C4-2B (cell line): ENCODE measurements at regions not wholly inside any gene's neighbourhood (a gene's known extent, or its start where the extent isn't known, plus 50 kb on each side); places are given as distances from the start of the nearest gene placed in this dataset.

Source experiments
- ZFX ChIP-seq: fragments of 450-650 bp; IDR thresholded peaks from 2 replicates; pipeline ENCODE4 v1.6.1; 2017
- TF ChIP-seq, protein P1 (sequence below): fragments of 450-650 bp; conservative IDR thresholded peaks from 2 replicates; pipeline ENCODE4 v1.5.1; 2017; ENCODE audit warnings: mild to moderate bottlenecking

- TF ChIP-seq, protein P1, sequence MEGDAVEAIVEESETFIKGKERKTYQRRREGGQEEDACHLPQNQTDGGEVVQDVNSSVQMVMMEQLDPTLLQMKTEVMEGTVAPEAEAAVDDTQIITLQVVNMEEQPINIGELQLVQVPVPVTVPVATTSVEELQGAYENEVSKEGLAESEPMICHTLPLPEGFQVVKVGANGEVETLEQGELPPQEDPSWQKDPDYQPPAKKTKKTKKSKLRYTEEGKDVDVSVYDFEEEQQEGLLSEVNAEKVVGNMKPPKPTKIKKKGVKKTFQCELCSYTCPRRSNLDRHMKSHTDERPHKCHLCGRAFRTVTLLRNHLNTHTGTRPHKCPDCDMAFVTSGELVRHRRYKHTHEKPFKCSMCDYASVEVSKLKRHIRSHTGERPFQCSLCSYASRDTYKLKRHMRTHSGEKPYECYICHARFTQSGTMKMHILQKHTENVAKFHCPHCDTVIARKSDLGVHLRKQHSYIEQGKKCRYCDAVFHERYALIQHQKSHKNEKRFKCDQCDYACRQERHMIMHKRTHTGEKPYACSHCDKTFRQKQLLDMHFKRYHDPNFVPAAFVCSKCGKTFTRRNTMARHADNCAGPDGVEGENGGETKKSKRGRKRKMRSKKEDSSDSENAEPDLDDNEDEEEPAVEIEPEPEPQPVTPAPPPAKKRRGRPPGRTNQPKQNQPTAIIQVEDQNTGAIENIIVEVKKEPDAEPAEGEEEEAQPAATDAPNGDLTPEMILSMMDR, result no peak
- no peak for TF ChIP-seq ZFX
Measured at GRCh38 chr10:128281861-128282260, 155.6 kb upstream of the MKI67 start.
